HepG2 (cell line): ENCODE measurements at regions not wholly inside any gene's neighbourhood (a gene's known extent, or its start where the extent isn't known, plus 50 kb on each side); places are given as distances from the start of the nearest gene placed in this dataset.

Experiments
- ATAC-seq: fragments of 200-7000 bp; cut with Tn5 transposase; 3 replicates; pipeline ENCODE4 v1.9.1; 2020; ENCODE audit warnings: mild to moderate bottlenecking, moderate library complexity
- BruUV-seq: library from RNA; stranded (reverse); fragments of 400-500 nt; replicated peaks from 2 replicates; lab custom pipeline; 2021; lab: Mats Ljungman, UMichigan
- CTCF ChIA-PET: fragments of 300-600 bp; formaldehyde crosslinking; extraction: SDS; loops from one replicate; lab custom pipeline; 2021; ENCODE audit warnings: low total read pairs, inconsistent platforms, low intra/inter-chr PET ratio; lab: Yijun Ruan, JAX
- POLR2A ChIA-PET: fragments of 350-600 bp; sonication (Branson Sonifier 250); formaldehyde crosslinking; loops from one replicate; lab custom pipeline; 2020; ENCODE audit warnings: antibody characterized with exemption, inconsistent platforms; lab: Yijun Ruan, JAX
- DNase-seq: peaks from one replicate; pipeline ENCODE4 v3.0.0-alpha.2; 2015; ENCODE audit warnings: low spot score
- FAIRE-seq: peaks from 3 replicates; lab custom pipeline; 2011; peaks lifted over from hg19 to GRCh38; lab: Jason Lieb, UNC
- H2AFZ ChIP-seq: one replicate; pipeline ENCODE4 v1.6.1; 2011; ENCODE audit warnings: low read length, inconsistent platforms
- H3K27ac ChIP-seq: fragments of 300-600 bp; 3 replicates; pipeline ENCODE4 v1.8.0; 2011; ENCODE audit warnings: mixed run types, mild to moderate bottlenecking, mixed read lengths, low read length, inconsistent platforms; ENCODE audit not compliant: insufficient read depth; ENCODE audit errors: extremely low read length
- H3K27me3 ChIP-seq, 2 experiments: fragments of 200-600 bp in 1 of 2; 2 replicates in 1 of 2; 3 replicates in 1 of 2; pipeline versions ENCODE4 v1.6.0 to v1.8.0; 2011; ENCODE audit warnings: low read length in 2 of 2, mild to moderate bottlenecking in 2 of 2, moderate library complexity in 2 of 2, inconsistent platforms in 1 of 2; ENCODE audit not compliant: insufficient read depth in 2 of 2, control insufficient read depth in 1 of 2
- H3K36me3 ChIP-seq, 2 experiments: fragments of 200-600 bp in 1 of 2; replicated peaks in 1 of 2; 2 replicates in 1 of 2; 3 replicates in 1 of 2; pipeline versions ENCODE4 v1.5.1 to v1.8.0; 2011; ENCODE audit warnings: low read length in 2 of 2, inconsistent platforms in 1 of 2; ENCODE audit not compliant: insufficient read depth in 2 of 2, control insufficient read depth in 1 of 2
- H3K4me1 ChIP-seq: 2 replicates; pipeline ENCODE4 v1.5.1; 2012; ENCODE audit warnings: low read length, inconsistent platforms; ENCODE audit not compliant: insufficient read depth
- H3K4me2 ChIP-seq: 2 replicates; pipeline ENCODE4 v1.6.0; 2011; ENCODE audit warnings: low read depth, low read length, inconsistent platforms
- H3K4me3 ChIP-seq, 3 experiments: fragments of 200-600 bp in 1 of 3; sonication (generic), shearing (Covaris generic) in 1 of 3; replicated peaks in 1 of 3; 2 replicates each; pipeline ENCODE4 v1.5.1; 2011 to 2016; ENCODE audit warnings: low read length in 3 of 3, inconsistent platforms in 2 of 3, low read depth in 2 of 3, mild to moderate bottlenecking in 2 of 3, control low read depth in 1 of 3, mixed read lengths in 1 of 3; ENCODE audit not compliant: insufficient read depth in 1 of 3
- H3K79me2 ChIP-seq: one replicate; pipeline ENCODE4 v1.6.1; 2011; ENCODE audit warnings: low read length, inconsistent platforms; ENCODE audit not compliant: insufficient read depth
- H3K9ac ChIP-seq: 2 replicates; pipeline ENCODE4 v1.6.0; 2011; ENCODE audit warnings: mild to moderate bottlenecking, low read depth, low read length, inconsistent platforms; ENCODE audit not compliant: insufficient read depth
- H3K9me3 ChIP-seq: 2 replicates; pipeline ENCODE4 v1.5.1; 2012; ENCODE audit warnings: mild to moderate bottlenecking, low read length
- H4K20me1 ChIP-seq: 2 replicates; pipeline ENCODE4 v1.6.0; 2011; ENCODE audit warnings: inconsistent platforms, mild to moderate bottlenecking, low read length, moderate library complexity; ENCODE audit not compliant: insufficient read depth
- ARNT ChIP-seq: fragments of 450-650 bp; IDR thresholded peaks from 2 replicates; pipeline ENCODE4 v1.6.1; 2017
- BCLAF1 ChIP-seq: fragments of 450-650 bp; IDR thresholded peaks from 2 replicates; pipeline ENCODE4 v1.6.1; 2017; ENCODE audit warnings: mild to moderate bottlenecking
- CHD2 ChIP-seq: IDR thresholded peaks from 2 replicates; pipeline ENCODE4 v1.6.1; 2011; ENCODE audit warnings: low read depth, low read length, improper control_type of control experiment
- FLYWCH1 ChIP-seq: sonication (generic); formaldehyde crosslinking; IDR thresholded peaks from 2 replicates; pipeline ENCODE4 v1.8.1; 2023; ENCODE audit warnings: mild to moderate bottlenecking, missing genetic modification reagents
- FOXA1 ChIP-seq, 2 experiments: fragments of 450-650 bp in 1 of 2; sonication (generic) in 1 of 2; formaldehyde crosslinking in 1 of 2; IDR thresholded peaks; 2 replicates each; pipeline versions ENCODE4 v1.4.0 to v1.6.1; 2016 to 2020; ENCODE audit warnings: missing genetic modification reagents in 1 of 2
- IRF9 ChIP-seq: sonication (generic); formaldehyde crosslinking; IDR thresholded peaks from 2 replicates; pipeline ENCODE4 v1.8.0; 2022; ENCODE audit warnings: missing genetic modification reagents, mild to moderate bottlenecking, borderline replicate concordance
- PBX2 ChIP-seq: IDR thresholded peaks from 2 replicates; pipeline ENCODE4 v1.6.1; 2016; ENCODE audit warnings: control low read depth
- RBM22 ChIP-seq: fragments of 200-400 bp; formaldehyde crosslinking; optimal IDR thresholded peaks from 2 replicates; pipeline ENCODE3; 2017; ENCODE audit warnings: mild to moderate bottlenecking, low read length, moderate library complexity
- RNF2 ChIP-seq: fragments of 450-650 bp; conservative IDR thresholded peaks from 2 replicates; pipeline ENCODE4 v1.6.1; 2016; ENCODE audit warnings: low read depth
- SAFB2 ChIP-seq: sonication (generic); formaldehyde crosslinking; IDR thresholded peaks from 2 replicates; pipeline ENCODE4 v1.5.1; 2020; ENCODE audit warnings: missing genetic modification reagents, low read depth, mild to moderate bottlenecking, borderline replicate concordance
- SP1 ChIP-seq, 2 experiments: fragments of 450-650 bp in 1 of 2; sonication (generic) in 1 of 2; formaldehyde crosslinking in 1 of 2; IDR thresholded peaks; 2 replicates each; pipeline versions ENCODE4 v1.4.0 to v1.6.1; 2016 to 2020; ENCODE audit warnings: missing genetic modification reagents in 1 of 2
- THAP8 ChIP-seq: sonication (generic); formaldehyde crosslinking; IDR thresholded peaks from 2 replicates; pipeline ENCODE4 v1.5.1; 2020; ENCODE audit warnings: missing genetic modification reagents, mild to moderate bottlenecking, borderline replicate concordance
- ZNF280D ChIP-seq: sonication (generic); formaldehyde crosslinking; IDR thresholded peaks from 2 replicates; pipeline ENCODE4 v1.5.1; 2020; ENCODE audit warnings: mild to moderate bottlenecking, missing genetic modification reagents
- ZNF629 ChIP-seq: sonication (generic); formaldehyde crosslinking; conservative IDR thresholded peaks from 2 replicates; pipeline ENCODE4 v1.5.0; 2020; ENCODE audit warnings: missing genetic modification reagents
- ZNF670 ChIP-seq: sonication (generic); formaldehyde crosslinking; IDR thresholded peaks from 2 replicates; pipeline ENCODE4 v1.8.0; 2022; ENCODE audit warnings: mild to moderate bottlenecking, missing genetic modification reagents, borderline replicate concordance
- ZNF83 ChIP-seq: sonication (generic); formaldehyde crosslinking; IDR thresholded peaks from 2 replicates; pipeline ENCODE4 v1.4.0; 2020; ENCODE audit warnings: missing genetic modification reagents, mild to moderate bottlenecking, borderline replicate concordance
- WGBS: methylation state at CpG from one replicate; pipeline ENCODE4 v1.1.6; 2017; ENCODE audit warnings: low lambda C conversion rate; 5-methylcytosine and 5-hydroxymethylcytosine counted together
- in situ Hi-C: cut with HindIII; loops from 2 replicates; pipeline ENCODE4 v1.10.0; 2017; ENCODE audit warnings: low pct_unique_long_range_greater_than_20kb; ENCODE audit not compliant: extremely low pct_ligation_motif_present
- intact Hi-C: fragments of 100-400 bp; cut with micrococcal nuclease; formaldehyde crosslinking; loops from one replicate; pipeline ENCODE4 v1.10.0; 2022; ENCODE audit not compliant: unreplicated experiment

- TF ChIP-seq CHD2 = no peak
- TF ChIP-seq THAP8 (CRISPR knock-in tag) = no peak
- TF ChIP-seq, all 625 proteins: peak for 0
Measured at GRCh38 chr3:154851644-154852043, 228.5 kb upstream of the MME start (continued).

GRCh38 chr3:154850921-154851320, 229.2 kb upstream of the MME start:
- ATAC-seq = no peak
- H3K9me3 ChIP-seq = no peaks in the 10 kb centered on the region
- no peak overlapping the region for H2AFZ ChIP-seq
- no peaks in the 10 kb centered on the region for H4K20me1 ChIP-seq
- BruUV-seq = no TSS peak
- POLR2A ChIA-PET = no interaction called here
- H3K79me2 ChIP-seq = no peaks in the 10 kb centered on the region
- CTCF ChIA-PET = no interaction called here
- H3K4me2 ChIP-seq = no peak overlapping the region
- no peak overlapping the region for H3K4me3 ChIP-seq
- no peaks in the 10 kb centered on the region for H3K36me3 ChIP-seq
- FAIRE-seq = no peak
- no peak for DNase-seq
- H3K27ac ChIP-seq = no peak overlapping the region
- no peak overlapping the region for H3K9ac ChIP-seq
- H3K4me1 ChIP-seq = no peaks in the 10 kb centered on the region
- no peaks in the 10 kb centered on the region for H3K27me3 ChIP-seq
- in situ Hi-C loops = no loop called here
- 9% methylated on average over 2 of the region's 2 CpGs for WGBS
- intact Hi-C loops = no loop called here
- TF ChIP-seq FLYWCH1 (CRISPR knock-in tag) (no peak), ZNF83 (no peak), ZNF629 (CRISPR knock-in tag) (no peak), BCLAF1 (no peak), ZNF670 (no peak), ZNF280D (CRISPR knock-in tag) (no peak), ARNT (no peak), SAFB2 (CRISPR knock-in tag) (no peak), FOXA1 (IDR thresholded peaks at IDR 0.05) (no peak), FOXA1 (CRISPR knock-in tag; IDR thresholded peaks at IDR 0.05) (no peak), SP1 (IDR thresholded peaks at IDR 0.05) (no peak), SP1 (CRISPR knock-in tag; IDR thresholded peaks at IDR 0.05) (no peak), PBX2 (no peak), IRF9 (CRISPR knock-in tag) (no peak), RBM22 (no peak), RNF2 (no peak)
